Erythroblast (primary cell): ENCODE measurements at regions not wholly inside any gene's neighbourhood (a gene's known extent, or its start where the extent isn't known, plus 50 kb on each side); places are given as distances from the start of the nearest gene placed in this dataset.

ENCODE experiments used
- GATA1 ChIP-seq: IDR thresholded peaks from 2 replicates; pipeline ENCODE4 v1.6.1; 2011; ENCODE audit warnings: low read depth, mild to moderate bottlenecking, control low read depth, low read length, moderate library complexity
- POLR2A ChIP-seq: IDR thresholded peaks from 2 replicates; pipeline ENCODE4 v1.6.1; 2011; ENCODE audit warnings: mild to moderate bottlenecking, low read length

DNA sequence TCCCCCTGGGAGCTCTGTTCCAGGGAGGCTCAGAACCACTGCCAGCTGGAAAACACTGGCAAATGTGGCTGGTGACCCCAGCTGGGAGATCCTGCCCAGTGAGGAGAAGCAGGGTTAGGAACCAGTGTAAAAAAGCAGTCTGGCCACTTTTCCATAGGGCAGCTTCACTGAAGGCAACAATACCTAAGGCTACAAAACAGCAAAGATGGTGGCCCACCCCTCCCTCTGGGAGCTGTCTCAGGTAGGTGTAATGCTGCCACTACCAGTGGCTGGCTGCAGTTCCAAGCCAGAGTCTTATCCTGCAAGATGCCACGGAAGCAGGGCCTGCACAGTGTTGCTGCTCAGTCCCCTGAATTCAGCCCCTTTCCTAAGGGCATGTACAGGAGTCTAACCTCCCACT is 50.6 kb upstream of the ANO6 start:
- TF ChIP-seq POLR2A = no peak
- no peak for TF ChIP-seq GATA1
